Upper lobe of right lung (tissue), 1 donor: ENCODE measurements at regions not wholly inside any gene's neighbourhood (a gene's known extent, or its start where the extent isn't known, plus 50 kb on each side); places are given as distances from the start of the nearest gene placed in this dataset.
"Not testable (repeated sequence)": the region's sequence is repeated elsewhere in the genome, so short reads cannot be mapped to it uniquely, and the experiment has no call there.

Source experiments
- ATAC-seq: fragments of 200-7000 bp; cut with Tn5 transposase; one replicate; pipeline ENCODE4 v1.9.1; 2020; ENCODE audit warnings: mild to moderate bottlenecking, moderate library complexity
- DNase-seq: peaks from one replicate; pipeline ENCODE4 v3.0.0-alpha.2; 2020
- H3K27ac ChIP-seq: fragments of 200-600 bp; one replicate; pipeline ENCODE4 v1.8.0; 2022
- H3K27me3 ChIP-seq: fragments of 200-600 bp; one replicate; pipeline ENCODE4 v1.8.0; 2022; ENCODE audit warnings: mild to moderate bottlenecking
- H3K36me3 ChIP-seq: fragments of 200-600 bp; one replicate; pipeline ENCODE4 v1.8.0; 2022
- H3K4me1 ChIP-seq: fragments of 200-600 bp; one replicate; pipeline ENCODE4 v1.8.0; 2022
- H3K4me3 ChIP-seq: fragments of 200-600 bp; one replicate; pipeline ENCODE4 v1.8.0; 2022; ENCODE audit warnings: mild to moderate bottlenecking
- H3K9me3 ChIP-seq: fragments of 200-600 bp; one replicate; pipeline ENCODE4 v1.8.0; 2022
- CTCF ChIP-seq: fragments of 200-600 bp; IDR thresholded peaks from one replicate; pipeline ENCODE4 v1.8.0; 2022; ENCODE audit warnings: antibody characterized with exemption
- intact Hi-C: fragments of 100-400 bp; cut with DNase I; formaldehyde crosslinking; loops from one replicate; pipeline ENCODE4 v1.11.0; 2022
- donor health status: DM: no; HTN: yes; CAD: no; lungs with severe emphysema.

DNA sequence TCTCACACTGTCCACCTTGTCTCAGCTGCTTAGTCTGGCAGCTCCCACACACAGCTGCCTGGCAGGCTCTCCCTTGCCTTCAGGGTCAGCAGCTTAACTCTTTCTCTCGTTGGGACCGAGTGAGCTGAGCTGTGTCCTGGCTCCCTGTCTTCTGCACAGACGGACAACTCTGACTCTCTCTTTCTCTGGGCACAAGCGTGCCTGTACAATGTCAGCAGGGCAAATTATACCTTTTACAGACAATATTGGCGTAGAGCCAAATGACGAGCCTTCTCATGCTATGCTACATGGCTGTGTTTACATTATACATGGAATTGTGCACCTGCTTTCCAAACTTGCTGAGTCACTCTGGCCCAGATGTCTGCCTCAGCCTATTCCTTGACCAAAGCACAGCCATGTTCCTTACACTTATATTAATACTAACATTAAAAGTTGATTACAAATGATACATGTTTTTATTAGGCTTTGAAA lies 188.6 kb downstream of the CYLC2 start:
- Histone ChIP-seq H3K36me3 (no peaks in the 10 kb centered on the region), H3K9me3 (no peaks in the 10 kb centered on the region), H3K27me3 (no peaks in the 10 kb centered on the region), H3K4me3 (no peak overlapping the region), H3K4me1 (no peaks in the 10 kb centered on the region), H3K27ac (no peak overlapping the region)
- ATAC-seq (no peak), DNase-seq (no peak)
- intact Hi-C loops = no loop called here
- no peak for TF ChIP-seq CTCF

DNA sequence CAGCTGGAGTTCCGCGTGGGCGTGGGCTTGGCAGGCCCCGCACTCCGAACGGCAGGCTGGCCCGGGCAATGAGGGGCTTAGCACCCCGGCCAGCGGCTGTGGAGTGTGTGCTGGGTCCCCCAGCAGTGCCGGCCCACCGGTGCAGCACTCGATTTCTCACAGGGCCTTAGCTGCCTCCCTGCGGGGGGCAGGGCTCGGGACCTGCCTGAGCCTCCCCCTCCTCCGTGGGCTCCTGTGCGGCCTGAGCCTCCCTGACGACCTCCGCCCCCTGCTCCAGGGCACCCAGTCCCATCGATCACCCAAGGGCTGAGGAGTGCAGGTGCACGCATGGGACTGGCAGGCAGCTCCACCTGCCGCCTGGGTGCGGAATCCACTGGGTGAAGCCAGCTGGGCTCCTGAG lies 191.8 kb downstream of the CYLC2 start:
- no peak overlapping the region for H3K27ac ChIP-seq
- no peaks in the 10 kb centered on the region for H3K4me1 ChIP-seq
- DNase-seq (no peak), ATAC-seq (no peak)
- no peak for TF ChIP-seq CTCF
- H3K9me3 ChIP-seq = no peaks in the 10 kb centered on the region
- intact Hi-C loops = no loop called here
- no peak overlapping the region for H3K4me3 ChIP-seq
- no peaks in the 10 kb centered on the region for H3K36me3 ChIP-seq
- no peaks in the 10 kb centered on the region for H3K27me3 ChIP-seq

- Histone ChIP-seq H3K9me3 (no peaks in the 10 kb centered on the region), H3K27me3 (no peaks in the 10 kb centered on the region), H3K27ac (no peak overlapping the region), H3K4me1 (no peaks in the 10 kb centered on the region), H3K36me3 (no peaks in the 10 kb centered on the region), H3K4me3 (no peak overlapping the region)
- DNase-seq = no peak
- intact Hi-C loops = no loop called here
- no peak for TF ChIP-seq CTCF
- ATAC-seq = no peak
Observed at GRCh38 chr9:103188781-103189350, 193.7 kb downstream of the CYLC2 start.

GRCh38 chr9:103193992-103194391 lies 198.9 kb downstream of the CYLC2 start:
- TF ChIP-seq CTCF = no peak
- no peaks in the 10 kb centered on the region for H3K9me3 ChIP-seq
- H3K27me3 ChIP-seq = no peaks in the 10 kb centered on the region
- no peak overlapping the region for H3K27ac ChIP-seq
- ATAC-seq = no peak
- no peak for DNase-seq
- intact Hi-C loops = no loop called here
- no peaks in the 10 kb centered on the region for H3K36me3 ChIP-seq
- no peaks in the 10 kb centered on the region for H3K4me1 ChIP-seq
- H3K4me3 ChIP-seq = no peak overlapping the region

DNA sequence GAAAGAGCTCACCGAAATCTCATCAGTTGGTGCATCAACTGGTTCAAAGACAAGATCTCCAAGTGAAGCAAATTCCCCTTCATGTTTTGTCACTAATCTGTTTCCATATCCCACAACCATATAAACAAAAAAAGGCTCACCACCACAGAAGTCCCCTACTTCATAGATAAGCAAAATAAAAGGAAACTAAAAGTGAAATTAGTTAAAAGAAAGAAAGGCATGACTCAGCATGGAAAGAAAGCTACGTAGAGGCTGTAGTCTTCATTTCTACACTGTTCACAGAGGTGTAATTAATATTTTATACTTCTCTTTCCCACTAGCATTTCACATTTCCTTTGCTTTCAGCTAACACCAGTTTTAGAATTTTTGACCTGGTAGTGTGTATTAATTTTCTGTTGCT lies 208.0 kb downstream of the CYLC2 start:
- no peak overlapping the region for H3K4me3 ChIP-seq
- H3K9me3 ChIP-seq = no peaks in the 10 kb centered on the region
- DNase-seq (no peak), ATAC-seq (no peak)
- H3K27me3 ChIP-seq = no peaks in the 10 kb centered on the region
- no peak overlapping the region for H3K27ac ChIP-seq
- H3K4me1 ChIP-seq = no peaks in the 10 kb centered on the region
- intact Hi-C loops = no loop called here
- no peak for TF ChIP-seq CTCF
- H3K36me3 ChIP-seq = no peaks in the 10 kb centered on the region

DNA sequence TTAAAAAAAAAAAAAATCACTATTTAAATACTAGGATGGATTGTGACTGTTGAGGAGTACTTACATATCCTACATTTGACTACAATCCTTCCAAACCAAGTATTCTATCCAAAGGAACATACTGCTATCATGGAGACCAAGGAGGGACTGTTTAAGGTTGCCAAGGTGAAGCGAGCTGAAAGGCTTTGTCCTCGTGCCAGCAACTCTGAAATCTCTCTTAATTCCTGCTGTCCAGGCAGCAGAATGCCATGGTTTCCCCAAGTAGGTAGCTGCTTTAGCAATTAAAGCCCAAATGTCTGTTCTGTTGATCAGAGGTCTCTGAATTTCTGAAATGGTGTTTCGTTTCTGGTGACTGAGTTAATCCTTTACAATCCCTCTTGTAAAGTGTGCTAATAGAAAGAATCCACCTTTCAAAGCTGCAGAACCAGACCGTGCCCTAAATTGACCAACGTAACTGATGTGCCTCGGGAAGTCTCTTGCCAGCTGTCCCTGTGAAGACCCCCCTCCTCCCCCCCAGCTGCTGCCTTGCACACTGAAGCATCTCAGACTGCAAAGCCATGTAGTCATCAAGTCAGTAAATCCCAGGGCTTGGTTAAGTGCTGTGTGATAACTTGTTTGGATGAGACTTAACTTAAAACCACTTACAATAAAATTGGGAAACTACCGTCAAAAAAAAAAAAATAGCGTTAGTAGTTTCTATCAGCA lies 210.9 kb downstream of the CYLC2 start:
- ATAC-seq, H3K9me3 ChIP-seq, H3K36me3 ChIP-seq, intact Hi-C loops, H3K27me3 ChIP-seq, H3K4me1 ChIP-seq, H3K4me3 ChIP-seq, DNase-seq, H3K27ac ChIP-seq: not testable (repeated sequence)
